Astrocyte of the spinal cord (primary cell): ENCODE measurements at regions not wholly inside any gene's neighbourhood (a gene's known extent, or its start where the extent isn't known, plus 50 kb on each side); places are given as distances from the start of the nearest gene placed in this dataset.

ENCODE experiments used
- DNase-seq: peaks from one replicate; pipeline ENCODE4 v3.0.0; 2011; ENCODE audit warnings: low read depth, low spot score
- H3K4me3 ChIP-seq: 2 replicates; pipeline ENCODE4 v1.5.1; 2011; ENCODE audit warnings: low read depth, mild to moderate bottlenecking, low read length, moderate library complexity
- CTCF ChIP-seq: IDR thresholded peaks from 2 replicates; pipeline ENCODE4 v1.5.1; 2012; ENCODE audit warnings: low read depth, mild to moderate bottlenecking, low read length, inconsistent platforms
- in situ Hi-C: cut with HindIII; loops from 2 replicates; pipeline ENCODE4 v1.10.0; 2017; ENCODE audit warnings: low sequenced_read_pairs

DNA sequence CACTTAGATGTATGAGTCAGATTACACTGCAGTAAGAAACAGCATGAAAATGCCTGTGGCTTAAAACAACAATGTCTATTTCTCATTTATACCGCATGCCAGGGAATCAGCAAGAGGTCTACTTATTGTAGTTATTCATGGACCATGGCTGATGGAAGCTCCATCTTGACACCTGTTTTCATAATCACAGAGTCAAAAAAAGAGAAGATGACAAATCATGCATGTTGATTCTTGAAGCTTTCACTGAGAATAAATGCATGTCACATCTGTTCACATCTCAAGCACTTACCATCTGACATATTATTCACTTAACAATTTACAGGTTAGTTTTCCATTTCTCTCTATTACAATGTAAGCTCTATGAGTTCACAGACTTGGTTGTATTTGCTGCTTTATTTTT is 194.2 kb upstream of the SLITRK2 start:
- in situ Hi-C loops, result no loop called here
- H3K4me3 ChIP-seq, result no peak overlapping the region
- TF ChIP-seq CTCF, result no peak
- peak; percentile 35 for DNase-seq

GRCh38 chrX:145630081-145630480 is 187.5 kb upstream of the SLITRK2 start:
- TF ChIP-seq CTCF, result no peak
- H3K4me3 ChIP-seq, result no peak overlapping the region
- DNase-seq, result no peak
- in situ Hi-C loops, result no loop called here

DNA sequence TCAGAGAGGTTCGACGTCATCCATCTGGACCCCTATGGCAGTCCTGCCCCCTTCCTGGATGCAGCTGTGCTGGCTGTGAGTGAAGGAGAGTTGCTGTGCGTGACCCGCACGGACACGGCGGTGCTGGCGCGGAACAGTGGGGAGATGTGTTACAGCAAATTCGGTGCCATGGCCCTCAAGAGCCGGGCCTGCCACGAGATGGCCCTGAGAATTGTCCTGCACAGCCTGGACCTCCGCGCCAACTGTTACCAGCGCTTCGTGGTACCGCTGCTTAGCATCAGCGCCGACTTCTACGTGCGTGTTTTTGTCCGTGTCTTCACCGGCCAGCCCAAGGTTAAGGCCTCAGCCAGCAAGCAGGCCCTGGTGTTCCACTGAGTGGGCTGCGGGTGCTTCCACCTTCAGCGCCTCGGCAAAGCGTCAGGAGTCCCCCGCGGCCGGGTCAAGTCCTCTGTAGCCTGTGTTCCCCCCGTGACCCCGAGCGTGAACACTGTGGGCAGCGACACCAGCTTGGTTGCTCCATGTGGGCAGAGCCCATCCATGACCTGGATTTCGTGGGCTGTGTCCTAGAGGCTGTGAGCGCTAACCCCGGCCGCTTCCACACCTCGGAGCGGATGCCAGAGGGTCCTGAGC is 186.7 kb upstream of the SLITRK2 start:
- in situ Hi-C loops, result no loop called here
- DNase-seq, result no peak
- TF ChIP-seq CTCF, result no peak
- no peak overlapping the region for H3K4me3 ChIP-seq

GRCh38 chrX:145631461-145631951 is 186.1 kb upstream of the SLITRK2 start:
- in situ Hi-C loops, result no loop called here
- no peak for DNase-seq
- TF ChIP-seq CTCF, result no peak
- H3K4me3 ChIP-seq, result no peak overlapping the region

GRCh38 chrX:145654486-145654885 is 163.1 kb upstream of the SLITRK2 start:
- no peak overlapping the region for H3K4me3 ChIP-seq
- no peak for TF ChIP-seq CTCF
- in situ Hi-C loops, result no loop called here
- DNase-seq, result no peak

- no peak overlapping the region for H3K4me3 ChIP-seq
- no peak for DNase-seq
- in situ Hi-C loops, result no loop called here
- no peak for TF ChIP-seq CTCF
Measured at GRCh38 chrX:145673841-145674240, 143.8 kb upstream of the SLITRK2 start.
